AG04450 (cell line): ENCODE measurements at regions not wholly inside any gene's neighbourhood (a gene's known extent, or its start where the extent isn't known, plus 50 kb on each side); places are given as distances from the start of the nearest gene placed in this dataset.

Experiments used
- CTCF ChIA-PET: fragments of 300-600, 350-600 bp; formaldehyde crosslinking; extraction: SDS; loops from one replicate; lab custom pipeline; 2022; ENCODE audit warnings: antibody characterized with exemption, inconsistent platforms; lab: Charles Lee
- POLR2A ChIA-PET: fragments of 350-600 bp; formaldehyde crosslinking; extraction: SDS; loops from one replicate; lab custom pipeline; 2021; ENCODE audit warnings: antibody characterized with exemption, inconsistent platforms; lab: Yijun Ruan, JAX
- DNase-seq: peaks from one replicate; pipeline ENCODE4 v3.0.0-alpha.2; 2011; ENCODE audit warnings: low read depth, low spot score
- H3K27ac ChIP-seq: one replicate; pipeline ENCODE4 v1.5.1; 2012; ENCODE audit warnings: low read depth, low read length, control low read depth
- H3K27me3 ChIP-seq: one replicate; pipeline ENCODE4 v1.6.0; 2012; ENCODE audit warnings: low read length; ENCODE audit not compliant: control insufficient read depth, insufficient read depth
- H3K4me3 ChIP-seq: 2 replicates; pipeline ENCODE4 v1.5.1; 2011; ENCODE audit warnings: mild to moderate bottlenecking, low read depth, low read length, control low read depth
- H3K9me3 ChIP-seq: 2 replicates; pipeline ENCODE4 v1.5.1; 2012; ENCODE audit warnings: low read length; ENCODE audit not compliant: control insufficient read depth, insufficient read depth
- CTCF ChIP-seq: IDR thresholded peaks from 2 replicates; pipeline ENCODE4 v1.5.1; 2011; ENCODE audit warnings: low read depth, low read length, control low read depth, inconsistent platforms

- POLR2A ChIA-PET: no interaction called here
- H3K27ac ChIP-seq: no peak overlapping the region
- TF ChIP-seq CTCF: no peak
- no peaks in the 10 kb centered on the region for H3K9me3 ChIP-seq
- H3K4me3 ChIP-seq: no peak overlapping the region
- no peak for DNase-seq
- CTCF ChIA-PET: no interaction called here
- no peaks in the 10 kb centered on the region for H3K27me3 ChIP-seq
Measured at GRCh38 chr6:113121571-113121970, 735.6 kb upstream of the MARCKS start.

GRCh38 chr6:113122060-113122459 is 735.1 kb upstream of the MARCKS start:
- CTCF ChIA-PET: no interaction called here
- H3K27me3 ChIP-seq: no peaks in the 10 kb centered on the region

GRCh38 chr6:113125626-113126025 is 731.5 kb upstream of the MARCKS start:
- POLR2A ChIA-PET: no interaction called here

More at GRCh38 chr6:113122060-113122459, 735.1 kb upstream of the MARCKS start:
- Histone ChIP-seq H3K4me3 (no peak overlapping the region), H3K9me3 (no peaks in the 10 kb centered on the region), H3K27ac (no peak overlapping the region)
- no peak for DNase-seq
- POLR2A ChIA-PET: no interaction called here
- TF ChIP-seq CTCF: peak; percentile 45

GRCh38 chr6:113127786-113128419 is 729.2 kb upstream of the MARCKS start:
- no peak for TF ChIP-seq CTCF
- DNase-seq: no peak
- CTCF ChIA-PET: no interaction called here
- Histone ChIP-seq H3K27me3 (no peaks in the 10 kb centered on the region), H3K9me3 (no peaks in the 10 kb centered on the region), H3K27ac (no peak overlapping the region), H3K4me3 (no peak overlapping the region)
- POLR2A ChIA-PET: no interaction called here

More at GRCh38 chr6:113125626-113126025, 731.5 kb upstream of the MARCKS start:
- Histone ChIP-seq H3K9me3 (no peaks in the 10 kb centered on the region), H3K4me3 (no peak overlapping the region), H3K27ac (no peak overlapping the region), H3K27me3 (no peaks in the 10 kb centered on the region)
- no peak for DNase-seq
- CTCF ChIA-PET: no interaction called here
- TF ChIP-seq CTCF: no peak

GRCh38 chr6:113128661-113129060 is 728.5 kb upstream of the MARCKS start:
- ChIA-PET POLR2A (no interaction called here), CTCF (no interaction called here)
- DNase-seq: no peak
- H3K27me3 ChIP-seq: no peaks in the 10 kb centered on the region
- no peak overlapping the region for H3K4me3 ChIP-seq
- H3K9me3 ChIP-seq: no peaks in the 10 kb centered on the region
- no peak for TF ChIP-seq CTCF
- H3K27ac ChIP-seq: no peak overlapping the region
